Mammary epithelial cell (primary cell): ENCODE measurements at regions not wholly inside any gene's neighbourhood (a gene's known extent, or its start where the extent isn't known, plus 50 kb on each side); places are given as distances from the start of the nearest gene placed in this dataset.

Source experiments
- CTCF ChIP-seq, 2 donors: IDR thresholded peaks in 1 of 2; conservative IDR thresholded peaks in 1 of 2; 2 replicates each; pipeline ENCODE4 v1.5.1; 2011 to 2012; ENCODE audit warnings: inconsistent platforms in 2 of 2, low read length in 2 of 2, mild to moderate bottlenecking in 2 of 2, control low read depth in 1 of 2, low read depth in 1 of 2; ENCODE audit not compliant: insufficient read depth in 1 of 2; ENCODE audit errors: extremely low read depth in 1 of 2
- EZH2 ChIP-seq: IDR thresholded peaks from 2 replicates; pipeline ENCODE4 v1.6.1; 2012; ENCODE audit warnings: low read length, inconsistent platforms, borderline replicate concordance

GRCh38 chr5:168209997-168210396 is 81.4 kb upstream of the WWC1 start:
- TF ChIP-seq CTCF (conservative IDR thresholded peaks at IDR 0.05 in 1 of 2, IDR thresholded peaks at IDR 0.05 in 1 of 2; ENCODE audit: extremely low read depth in 1 of 2, insufficient read depth in 1 of 2, low read depth in 1 of 2, low read length in 2 of 2), result no peak
- no peak for TF ChIP-seq EZH2
